Kidney capillary endothelial cell (primary cell): ENCODE measurements at regions not wholly inside any gene's neighbourhood (a gene's known extent, or its start where the extent isn't known, plus 50 kb on each side); places are given as distances from the start of the nearest gene placed in this dataset.
"Not testable (repeated sequence)": the region's sequence is repeated elsewhere in the genome, so short reads cannot be mapped to it uniquely, and the experiment has no call there.

ENCODE experiments used
- DNase-seq: peaks from one replicate; pipeline ENCODE4 v3.0.0-alpha.2; 2018; ENCODE audit warnings: low spot score

- DNase-seq, result no peak
These were observed 395.4 kb downstream of the ZNF804A start for GRCh38 chr2:184993746-184994145.

GRCh38 chr2:185006481-185006880 is 408.2 kb downstream of the ZNF804A start:
- DNase-seq, result no peak

GRCh38 chr2:185012643-185013042 is 414.3 kb downstream of the ZNF804A start:
- no peak for DNase-seq

- DNase-seq, result no peak
These were observed 415.7 kb downstream of the ZNF804A start for GRCh38 chr2:185014076-185014475.

- not testable (repeated sequence) for DNase-seq
These were observed 427.6 kb downstream of the ZNF804A start for GRCh38 chr2:185025891-185026290.

GRCh38 chr2:185035906-185036305 is 437.6 kb downstream of the ZNF804A start:
- DNase-seq, result no peak

GRCh38 chr2:185044323-185044874 is 446.1 kb downstream of the ZNF804A start:
- DNase-seq, result no peak

- DNase-seq, result no peak
These were observed 452.5 kb downstream of the ZNF804A start for GRCh38 chr2:185050804-185051203.

- DNase-seq, result no peak
These were observed 465.4 kb downstream of the ZNF804A start for GRCh38 chr2:185063761-185064160.

- DNase-seq, result no peak
These were observed 467.8 kb downstream of the ZNF804A start for GRCh38 chr2:185066128-185066527.

GRCh38 chr2:185069107-185069506 is 470.8 kb downstream of the ZNF804A start:
- no peak for DNase-seq

- DNase-seq, result no peak
These were observed 475.8 kb downstream of the ZNF804A start for GRCh38 chr2:185074156-185074555.

- no peak for DNase-seq
These were observed 484.4 kb downstream of the ZNF804A start for GRCh38 chr2:185082749-185083148.

- no peak for DNase-seq
These were observed 510.3 kb downstream of the ZNF804A start for GRCh38 chr2:185108588-185108987.

GRCh38 chr2:185127412-185127811 is 529.1 kb downstream of the ZNF804A start:
- no peak for DNase-seq

GRCh38 chr2:185128346-185128745 is 530.0 kb downstream of the ZNF804A start:
- DNase-seq, result no peak

GRCh38 chr2:185128996-185129395 is 530.7 kb downstream of the ZNF804A start:
- no peak for DNase-seq

GRCh38 chr2:185130685-185131084 is 532.4 kb downstream of the ZNF804A start:
- no peak for DNase-seq

- DNase-seq, result no peak
These were observed 534.2 kb downstream of the ZNF804A start for GRCh38 chr2:185132501-185133041.

- no peak for DNase-seq
These were observed 539.4 kb downstream of the ZNF804A start for GRCh38 chr2:185137700-185138099.

- no peak for DNase-seq
These were observed 544.3 kb downstream of the ZNF804A start for GRCh38 chr2:185142677-185143076.

GRCh38 chr2:185144159-185144919 is 546.0 kb downstream of the ZNF804A start:
- no peak for DNase-seq

- DNase-seq, result no peak
These were observed 547.2 kb downstream of the ZNF804A start for GRCh38 chr2:185145316-185146121.
